Astrocyte of the spinal cord (primary cell): ENCODE measurements at regions not wholly inside any gene's neighbourhood (a gene's known extent, or its start where the extent isn't known, plus 50 kb on each side); places are given as distances from the start of the nearest gene placed in this dataset.

Experiments used
- DNase-seq: peaks from one replicate; pipeline ENCODE4 v3.0.0; 2011; ENCODE audit warnings: low read depth, low spot score
- H3K4me3 ChIP-seq: 2 replicates; pipeline ENCODE4 v1.5.1; 2011; ENCODE audit warnings: low read depth, mild to moderate bottlenecking, low read length, moderate library complexity
- in situ Hi-C: cut with HindIII; loops from 2 replicates; pipeline ENCODE4 v1.10.0; 2017; ENCODE audit warnings: low sequenced_read_pairs
- TF ChIP-seq, protein P1 (sequence below): IDR thresholded peaks from 2 replicates; pipeline ENCODE4 v1.5.1; 2012; ENCODE audit warnings: low read depth, mild to moderate bottlenecking, low read length, inconsistent platforms

DNA sequence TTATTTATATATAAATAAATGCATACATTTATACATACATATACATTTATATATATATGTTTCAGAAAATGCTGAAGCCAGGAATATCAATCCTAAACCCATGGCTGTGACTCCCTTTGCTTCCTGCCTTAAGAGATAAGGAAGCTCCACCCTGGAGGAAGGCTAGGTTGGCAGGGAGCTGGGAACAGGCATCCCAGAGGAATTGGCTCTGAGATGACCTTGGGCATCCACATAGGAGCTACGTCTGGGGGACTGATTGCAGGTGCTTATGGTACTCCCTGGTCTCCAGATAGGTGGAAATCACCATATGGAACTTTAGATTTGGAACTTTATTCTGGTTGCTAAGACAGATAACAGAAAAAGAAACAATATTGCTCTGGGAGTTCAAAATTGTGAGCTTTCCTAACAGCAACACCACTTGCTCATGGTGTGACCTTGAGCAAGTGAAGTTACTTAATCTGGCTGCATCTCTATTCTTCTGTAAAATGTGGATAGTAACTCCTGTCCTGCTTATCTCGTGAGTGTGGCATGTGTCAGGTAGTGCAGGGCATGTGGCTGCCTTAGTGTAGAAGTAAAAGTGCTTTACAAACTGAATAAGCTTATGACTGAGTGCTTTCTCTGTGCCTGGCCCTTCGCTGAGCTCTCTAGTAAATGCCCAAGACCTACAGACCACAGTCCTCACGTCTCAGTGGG is 341.0 kb downstream of the MEIS1 start:
- TF ChIP-seq, protein P1, sequence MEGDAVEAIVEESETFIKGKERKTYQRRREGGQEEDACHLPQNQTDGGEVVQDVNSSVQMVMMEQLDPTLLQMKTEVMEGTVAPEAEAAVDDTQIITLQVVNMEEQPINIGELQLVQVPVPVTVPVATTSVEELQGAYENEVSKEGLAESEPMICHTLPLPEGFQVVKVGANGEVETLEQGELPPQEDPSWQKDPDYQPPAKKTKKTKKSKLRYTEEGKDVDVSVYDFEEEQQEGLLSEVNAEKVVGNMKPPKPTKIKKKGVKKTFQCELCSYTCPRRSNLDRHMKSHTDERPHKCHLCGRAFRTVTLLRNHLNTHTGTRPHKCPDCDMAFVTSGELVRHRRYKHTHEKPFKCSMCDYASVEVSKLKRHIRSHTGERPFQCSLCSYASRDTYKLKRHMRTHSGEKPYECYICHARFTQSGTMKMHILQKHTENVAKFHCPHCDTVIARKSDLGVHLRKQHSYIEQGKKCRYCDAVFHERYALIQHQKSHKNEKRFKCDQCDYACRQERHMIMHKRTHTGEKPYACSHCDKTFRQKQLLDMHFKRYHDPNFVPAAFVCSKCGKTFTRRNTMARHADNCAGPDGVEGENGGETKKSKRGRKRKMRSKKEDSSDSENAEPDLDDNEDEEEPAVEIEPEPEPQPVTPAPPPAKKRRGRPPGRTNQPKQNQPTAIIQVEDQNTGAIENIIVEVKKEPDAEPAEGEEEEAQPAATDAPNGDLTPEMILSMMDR = no peak
- H3K4me3 ChIP-seq = no peak overlapping the region
- DNase-seq = no peak
- in situ Hi-C loops = no loop called here

DNA sequence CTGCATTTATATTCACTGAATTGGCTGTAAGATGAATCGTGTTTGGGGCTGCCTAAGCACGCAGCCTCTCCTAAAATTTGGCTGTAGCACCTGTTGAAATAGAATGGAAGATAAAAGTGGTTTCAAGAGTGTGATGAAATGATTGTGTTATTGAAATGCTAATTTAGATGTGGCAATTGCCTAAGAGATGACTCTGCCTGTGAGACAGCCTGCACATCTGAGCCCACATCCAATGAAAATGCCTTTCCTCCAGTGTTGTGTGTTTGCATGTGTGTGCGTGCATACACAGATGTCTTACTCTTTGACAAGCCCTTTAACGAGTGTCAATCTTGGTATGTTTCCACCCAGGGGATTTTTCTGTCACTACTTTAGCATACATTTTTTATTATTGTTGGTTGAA is 346.9 kb downstream of the MEIS1 start:
- no peak for DNase-seq
- TF ChIP-seq, protein P1 = no peak
- no peak overlapping the region for H3K4me3 ChIP-seq
- in situ Hi-C loops = no loop called here

DNA sequence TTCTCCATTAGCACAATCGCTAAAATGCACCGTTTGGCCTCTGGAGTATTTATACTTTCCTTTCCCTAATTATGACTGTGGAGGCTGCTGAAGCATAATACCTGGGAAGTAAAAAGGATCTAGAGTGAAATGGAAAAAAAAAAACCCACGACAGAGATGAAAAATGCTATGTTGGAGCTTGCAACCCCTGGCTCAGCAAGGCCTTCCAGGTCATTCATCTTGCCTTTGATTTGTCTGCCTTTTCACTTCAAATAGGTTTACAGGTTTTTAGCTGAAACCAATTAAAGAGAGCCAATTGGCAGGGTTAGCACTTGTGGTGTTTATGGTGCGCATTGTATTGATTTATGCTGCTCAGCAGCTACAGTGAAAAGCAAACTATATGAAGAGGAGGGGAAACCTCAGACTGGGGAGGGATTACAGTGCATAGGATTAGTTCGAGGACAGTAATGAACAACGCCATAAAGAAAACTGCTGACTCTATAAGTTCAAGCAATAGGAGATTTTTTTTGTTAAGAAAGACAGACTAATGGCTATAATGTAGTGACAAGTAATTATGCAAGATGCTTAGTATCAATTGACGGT is 347.9 kb downstream of the MEIS1 start:
- TF ChIP-seq, protein P1 = no peak
- in situ Hi-C loops = no loop called here
- no peak for DNase-seq
- no peak overlapping the region for H3K4me3 ChIP-seq

DNA sequence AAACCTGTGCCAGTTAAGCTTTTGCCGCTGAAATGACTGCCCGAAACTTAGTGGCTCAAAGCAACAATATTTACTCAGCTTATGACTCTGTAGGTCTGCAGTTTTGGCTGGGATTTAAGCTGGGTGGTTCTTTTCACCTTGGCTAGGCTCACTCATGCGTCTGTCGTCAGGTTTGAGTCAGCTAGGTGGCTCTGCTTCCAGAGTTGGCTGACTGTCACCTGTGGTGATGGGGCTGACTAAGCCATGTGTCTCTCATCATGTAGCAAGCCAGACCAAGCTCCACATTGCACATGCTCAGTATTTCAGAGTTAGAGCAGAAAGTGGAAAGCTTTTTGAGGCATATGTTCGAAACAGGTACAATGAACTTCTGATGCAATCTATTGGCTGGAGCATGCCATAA is 354.8 kb downstream of the MEIS1 start:
- DNase-seq = no peak
- H3K4me3 ChIP-seq = no peak overlapping the region
- in situ Hi-C loops = no loop called here
- TF ChIP-seq, protein P1 = no peak

DNA sequence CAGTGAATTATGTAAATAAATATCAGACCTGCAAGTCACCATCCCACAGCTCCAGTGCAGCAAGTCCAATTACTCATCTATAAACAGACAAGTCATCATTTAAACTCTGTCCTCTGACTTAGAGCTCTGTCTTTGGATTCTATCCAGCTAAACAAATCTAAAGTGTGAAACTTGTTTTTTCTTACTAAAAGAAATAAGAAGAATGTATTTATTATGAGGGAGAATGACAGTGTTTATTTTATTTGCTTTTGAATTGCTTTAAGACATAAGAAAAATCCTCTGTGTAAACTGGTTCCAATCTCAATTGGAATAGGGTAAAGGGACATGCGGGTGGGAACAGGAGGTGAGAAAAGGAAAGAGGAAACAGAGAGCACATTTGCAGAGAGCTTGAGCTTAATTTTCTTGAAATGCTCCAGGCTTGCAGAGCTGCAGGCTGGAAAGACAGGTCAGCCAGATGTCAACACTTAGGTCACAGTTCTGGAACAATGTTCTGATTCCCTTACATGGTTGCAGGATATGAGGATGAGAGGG is 355.8 kb downstream of the MEIS1 start:
- TF ChIP-seq, protein P1 = no peak
- DNase-seq = no peak
- in situ Hi-C loops = no loop called here
- no peak overlapping the region for H3K4me3 ChIP-seq

DNA sequence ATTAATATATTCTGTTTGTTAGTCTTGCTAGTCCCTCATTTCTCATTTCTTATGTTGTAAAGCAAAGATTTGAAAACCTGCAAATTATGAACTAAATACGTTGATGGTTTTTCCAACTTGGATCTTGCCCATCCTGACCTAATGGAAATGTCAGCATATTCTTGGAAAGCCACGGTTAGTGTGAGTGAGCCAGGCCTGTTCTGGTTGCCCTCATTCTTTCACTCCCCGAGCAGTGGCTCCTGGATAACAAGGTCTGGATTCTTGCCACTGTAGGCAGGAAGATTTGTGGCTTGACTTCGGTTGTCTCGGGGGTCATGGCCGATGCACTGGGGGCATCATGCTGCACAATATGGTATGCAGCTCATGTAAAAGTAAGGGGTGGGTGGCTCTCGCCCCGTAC is 359.1 kb downstream of the MEIS1 start:
- DNase-seq = no peak
- in situ Hi-C loops = no loop called here
- H3K4me3 ChIP-seq = no peak overlapping the region
- TF ChIP-seq, protein P1 = no peak
